ENCODE measurements at regions not wholly inside any gene's neighbourhood (a gene's known extent, or its start where the extent isn't known, plus 50 kb on each side); places are given as distances from the start of the nearest gene placed in this dataset.
"Not testable (repeated sequence)": the region's sequence is repeated elsewhere in the genome, so short reads cannot be mapped to it uniquely, and the experiment has no call there.

GRCh38 chr11:80719292-80719646, 1278.4 kb upstream of the TENM4 start:
- Histone ChIP-seq H3K27me3 (no peaks in the 10 kb centered on the region), H3K27ac (no peak overlapping the region), H3K4me1 (no peaks in the 10 kb centered on the region), H3K36me3 (no peaks in the 10 kb centered on the region), H3K9me3 (no peaks in the 10 kb centered on the region), H3K4me3 (no peak overlapping the region)
- intact Hi-C loops (cut with DNase I; ENCODE audit: low total_unique reads), result no loop called here
- no peak for DNase-seq
- TF ChIP-seq CTCF (IDR thresholded peaks at IDR 0.05), result no peak

GRCh38 chr11:80718611-80719291, 1277.9 kb upstream of the TENM4 start:
- H3K27me3 ChIP-seq, result no peaks in the 10 kb centered on the region
- H3K4me1 ChIP-seq, result no peaks in the 10 kb centered on the region
- intact Hi-C loops (cut with DNase I; ENCODE audit: low total_unique reads), result no loop called here
- TF ChIP-seq CTCF (IDR thresholded peaks at IDR 0.05), result no peak
- no peaks in the 10 kb centered on the region for H3K36me3 ChIP-seq
- no peak for DNase-seq
- no peak overlapping the region for H3K27ac ChIP-seq
- H3K4me3 ChIP-seq, result no peak overlapping the region
- no peaks in the 10 kb centered on the region for H3K9me3 ChIP-seq

GRCh38 chr11:80702264-80702663, 1261.4 kb upstream of the TENM4 start:
- no peaks in the 10 kb centered on the region for H3K27me3 ChIP-seq
- no peaks in the 10 kb centered on the region for H3K4me1 ChIP-seq
- H3K9me3 ChIP-seq, result no peaks in the 10 kb centered on the region
- H3K27ac ChIP-seq, result no peak overlapping the region
- intact Hi-C loops (cut with DNase I; ENCODE audit: low total_unique reads), result no loop called here
- no peak for TF ChIP-seq CTCF (IDR thresholded peaks at IDR 0.05)
- no peaks in the 10 kb centered on the region for H3K36me3 ChIP-seq
- DNase-seq, result no peak
- no peak overlapping the region for H3K4me3 ChIP-seq

DNA sequence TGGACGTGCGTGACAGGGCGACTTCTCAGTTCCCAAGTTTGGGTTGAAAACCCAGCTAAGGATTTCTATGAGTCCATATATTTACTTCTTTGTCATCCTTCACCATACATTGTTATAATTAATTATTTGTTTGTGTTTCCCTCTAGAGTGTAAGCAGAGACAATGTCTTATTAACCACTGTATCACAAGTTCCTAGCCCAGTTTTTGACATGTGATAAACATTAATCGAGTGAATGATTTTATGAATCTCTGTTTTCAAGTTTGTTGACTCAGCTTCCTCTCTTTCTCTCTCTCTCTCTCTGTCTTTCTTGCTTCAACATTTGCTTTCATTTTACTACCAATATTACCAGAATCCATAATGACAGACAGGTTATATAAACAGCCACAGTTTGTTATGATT, 1259.6 kb upstream of the TENM4 start:
- intact Hi-C loops (cut with DNase I; ENCODE audit: low total_unique reads), result no loop called here
- Histone ChIP-seq H3K9me3 (no peaks in the 10 kb centered on the region), H3K4me1 (no peaks in the 10 kb centered on the region), H3K27me3 (no peaks in the 10 kb centered on the region), H3K4me3 (no peak overlapping the region), H3K27ac (no peak overlapping the region), H3K36me3 (no peaks in the 10 kb centered on the region)
- no peak for DNase-seq
- no peak for TF ChIP-seq CTCF (IDR thresholded peaks at IDR 0.05)

DNA sequence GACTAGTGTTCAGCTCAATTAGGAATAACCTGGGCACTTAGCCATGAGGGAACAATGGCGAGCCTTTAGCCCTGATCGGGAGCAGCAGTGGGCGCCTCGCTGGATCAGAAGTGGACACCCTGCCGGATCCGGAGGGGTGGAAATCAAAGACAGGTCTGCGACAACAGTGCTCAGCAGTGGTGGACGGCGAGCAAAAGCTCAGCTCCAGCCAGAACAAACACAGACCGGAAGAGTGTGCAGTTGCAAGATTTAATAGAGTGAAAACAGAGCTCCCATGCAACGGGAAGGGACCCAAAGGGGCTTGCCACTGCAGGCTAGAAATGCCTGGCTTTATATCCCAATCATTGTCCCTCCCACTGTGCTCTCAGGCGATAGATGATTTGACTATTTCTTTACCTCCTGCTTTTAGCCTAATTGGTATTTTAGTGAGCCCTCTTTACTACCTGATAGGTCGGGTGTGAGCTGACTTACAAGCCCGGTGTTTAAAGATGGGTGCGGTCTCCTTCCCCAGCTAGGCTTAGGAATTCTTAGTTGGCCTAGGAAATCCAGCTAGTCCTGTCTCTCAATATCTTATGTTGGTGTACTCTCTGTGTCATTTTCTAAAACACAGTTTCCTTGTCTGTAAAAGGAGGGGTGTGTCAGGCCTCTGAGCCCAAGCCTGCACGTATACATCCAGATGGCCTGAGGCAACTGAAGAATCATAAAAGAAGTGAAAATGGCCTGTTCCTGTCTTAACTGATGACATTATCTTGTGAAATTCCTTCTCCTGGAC, 1258.8 kb upstream of the TENM4 start:
- DNase-seq; H3K9me3 ChIP-seq; H3K27ac ChIP-seq; H3K27me3 ChIP-seq; H3K4me1 ChIP-seq; H3K4me3 ChIP-seq; H3K36me3 ChIP-seq; intact Hi-C loops (cut with DNase I; ENCODE audit: low total_unique reads): not testable (repeated sequence)

GRCh38 chr11:80698637-80699036, 1257.8 kb upstream of the TENM4 start:
- Histone ChIP-seq H3K36me3 (no peaks in the 10 kb centered on the region), H3K9me3 (no peaks in the 10 kb centered on the region), H3K27me3 (no peaks in the 10 kb centered on the region), H3K27ac (no peak overlapping the region), H3K4me1 (no peaks in the 10 kb centered on the region), H3K4me3 (no peak overlapping the region)
- no peak for TF ChIP-seq CTCF (IDR thresholded peaks at IDR 0.05)
- intact Hi-C loops (cut with DNase I; ENCODE audit: low total_unique reads), result no loop called here
- no peak for DNase-seq

All from tibial artery (tissue), 4 donors.